Activated CD4-positive, alpha-beta T cell treated with anti-CD3 and anti-CD28 coated beads, Interleukin-2, Interleukin-4, amounts not matched to agents 100 ng/mL and 50 ng/mL, durations not matched to agents 16 hours and 8 hours (primary cell): ENCODE measurements at regions not wholly inside any gene's neighbourhood (a gene's known extent, or its start where the extent isn't known, plus 50 kb on each side); places are given as distances from the start of the nearest gene placed in this dataset.
A peak's percentile ranks its signal among the peaks of the same experiment; 100 is the strongest.

Experiments
- DNase-seq: peaks from one replicate; pipeline ENCODE4 v3.0.0-alpha.2; 2020; ENCODE audit warnings: low spot score

- DNase-seq = peak; percentile 3
Observed at GRCh38 chr1:218772575-218772974, 401.1 kb upstream of the LYPLAL1 start.

GRCh38 chr1:218775501-218776021 is 398.1 kb upstream of the LYPLAL1 start:
- no peak for DNase-seq

GRCh38 chr1:218778257-218779126 is 395.2 kb upstream of the LYPLAL1 start:
- DNase-seq = no peak

- DNase-seq = no peak
Observed at GRCh38 chr1:218779341-218780100, 394.2 kb upstream of the LYPLAL1 start.

GRCh38 chr1:218783131-218783530 is 390.5 kb upstream of the LYPLAL1 start:
- DNase-seq = no peak

GRCh38 chr1:218783916-218784315 is 389.8 kb upstream of the LYPLAL1 start:
- DNase-seq = no peak

- no peak for DNase-seq
Observed at GRCh38 chr1:218785928-218786327, 387.8 kb upstream of the LYPLAL1 start.

GRCh38 chr1:218787826-218788225 is 385.9 kb upstream of the LYPLAL1 start:
- no peak for DNase-seq

- no peak for DNase-seq
Observed at GRCh38 chr1:218796773-218797172, 376.9 kb upstream of the LYPLAL1 start.

- no peak for DNase-seq
Observed at GRCh38 chr1:218802799-218803198, 370.9 kb upstream of the LYPLAL1 start.

- DNase-seq = no peak
Observed at GRCh38 chr1:218803351-218803997, 370.2 kb upstream of the LYPLAL1 start.

- no peak for DNase-seq
Observed at GRCh38 chr1:218804014-218804785, 369.5 kb upstream of the LYPLAL1 start.

- no peak for DNase-seq
Observed at GRCh38 chr1:218809061-218809460, 364.6 kb upstream of the LYPLAL1 start.

- no peak for DNase-seq
Observed at GRCh38 chr1:218809625-218810024, 364.1 kb upstream of the LYPLAL1 start.

GRCh38 chr1:218810306-218810705 is 363.4 kb upstream of the LYPLAL1 start:
- no peak for DNase-seq

- no peak for DNase-seq
Observed at GRCh38 chr1:218811497-218811896, 362.2 kb upstream of the LYPLAL1 start.

GRCh38 chr1:218812360-218812759 is 361.3 kb upstream of the LYPLAL1 start:
- DNase-seq = no peak

GRCh38 chr1:218813237-218813636 is 360.4 kb upstream of the LYPLAL1 start:
- no peak for DNase-seq

- no peak for DNase-seq
Observed at GRCh38 chr1:218815076-218815475, 358.6 kb upstream of the LYPLAL1 start.

- DNase-seq = no peak
Observed at GRCh38 chr1:218817071-218817470, 356.6 kb upstream of the LYPLAL1 start.

GRCh38 chr1:218817691-218818465 is 355.8 kb upstream of the LYPLAL1 start:
- DNase-seq = no peak
